Activated CD8-positive, alpha-beta memory T cell treated with anti-CD3 and anti-CD28 coated beads for 1 hour (primary cell): ENCODE measurements at regions not wholly inside any gene's neighbourhood (a gene's known extent, or its start where the extent isn't known, plus 50 kb on each side); places are given as distances from the start of the nearest gene placed in this dataset.

Experiments used
- DNase-seq, 2 donors: peaks; one replicate each; pipeline ENCODE4 v3.0.0-alpha.2; 2020; ENCODE audit warnings: low read depth in 1 of 2; ENCODE audit errors: extremely low read depth in 1 of 2

DNA sequence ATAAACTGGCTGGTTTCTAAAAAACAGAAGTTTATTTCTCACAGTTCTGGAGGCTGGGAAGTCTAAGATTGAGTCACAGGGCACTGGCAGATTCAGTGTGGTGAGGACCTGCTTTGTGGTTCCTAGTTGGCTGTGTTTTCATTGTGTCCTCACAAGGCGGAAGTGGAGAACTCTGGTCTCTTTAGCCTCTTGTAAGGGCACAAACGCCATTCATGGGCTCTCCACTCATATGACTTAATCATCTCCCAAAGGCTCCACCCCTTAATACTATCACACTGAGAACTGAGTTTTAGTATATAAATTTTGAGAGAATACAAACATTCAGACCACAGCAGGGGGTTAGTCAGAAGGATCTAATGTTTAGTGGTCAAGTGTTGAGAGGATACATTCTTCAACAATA, 208.2 kb downstream of the SEC61B start:
- no peak for DNase-seq

DNA sequence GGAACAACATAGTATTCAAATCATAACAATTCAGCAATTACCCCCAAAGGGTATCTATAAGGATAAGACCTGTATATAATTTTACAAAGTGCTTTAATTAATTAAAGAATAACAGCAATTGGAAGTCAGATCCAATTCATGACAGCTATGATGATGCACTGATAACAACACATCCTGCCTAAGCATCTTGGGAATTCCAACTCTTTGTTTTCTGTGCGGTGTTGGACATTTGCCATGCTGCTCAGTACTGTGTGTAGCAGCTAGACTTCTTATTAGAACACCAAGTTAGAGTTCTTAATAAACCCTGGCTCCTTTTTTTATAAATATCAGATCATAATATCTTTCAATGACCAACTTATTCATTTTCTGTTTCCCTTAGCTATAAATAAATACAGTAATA, 209.0 kb downstream of the SEC61B start:
- no peak for DNase-seq

DNA sequence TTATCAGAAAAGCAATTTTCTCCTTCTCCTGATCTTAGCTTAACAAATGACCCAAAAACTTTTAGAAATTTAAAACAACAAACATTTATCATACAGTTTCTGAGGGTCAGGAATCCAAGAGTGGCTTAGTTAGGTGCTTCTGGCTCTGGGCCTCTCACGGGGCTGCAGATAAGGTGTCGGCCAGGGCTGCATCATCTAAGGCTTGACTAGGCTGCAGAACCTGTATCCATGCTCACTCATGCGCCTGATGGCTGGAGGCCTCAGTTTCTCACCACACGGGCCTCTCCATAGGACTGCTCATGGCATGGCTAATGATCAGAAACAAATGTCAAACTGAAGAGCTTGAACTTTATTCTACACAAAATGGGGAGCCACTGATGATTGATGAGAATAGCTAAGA, 210.0 kb downstream of the SEC61B start:
- DNase-seq = no peak

DNA sequence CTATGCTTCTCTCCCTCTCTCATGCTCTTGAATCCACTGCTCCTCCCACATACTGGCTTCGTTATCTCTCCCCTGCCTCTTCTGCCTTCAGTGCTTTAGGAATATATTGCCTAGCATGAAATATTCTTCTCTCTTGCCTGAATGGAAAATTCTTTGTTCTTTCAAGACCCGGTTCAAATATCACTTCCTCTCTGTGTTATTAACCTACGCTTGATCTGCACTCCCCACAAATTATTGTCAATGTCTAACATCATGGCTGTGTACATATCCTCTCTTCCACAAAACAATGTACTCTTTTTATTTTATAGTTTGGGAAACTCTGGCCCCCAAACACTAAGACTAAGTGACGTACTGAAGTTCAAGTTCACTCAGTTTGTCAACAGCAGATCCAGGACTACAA, 211.0 kb downstream of the SEC61B start:
- no peak for DNase-seq

DNA sequence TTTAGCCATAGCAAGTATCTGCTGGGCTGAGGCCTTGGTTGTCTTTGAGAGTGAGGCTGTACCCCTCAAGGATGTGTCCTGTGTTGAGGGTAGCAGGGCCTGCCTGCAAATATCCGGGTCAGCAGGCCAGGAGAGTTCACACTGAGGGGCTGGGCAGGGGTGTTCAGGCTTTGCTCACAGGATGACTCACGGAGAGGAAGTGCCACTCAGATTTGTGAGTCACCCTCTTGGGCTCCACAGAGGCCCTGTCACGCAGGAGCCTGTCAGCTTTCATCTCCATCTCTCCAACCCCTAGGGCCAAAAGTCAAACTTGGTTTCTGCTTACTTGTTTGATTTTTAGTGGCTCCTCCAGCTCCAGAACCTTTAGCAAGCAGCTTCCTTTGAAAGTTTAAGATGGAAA, 211.5 kb downstream of the SEC61B start:
- peak in 1 of 2 donors; percentile 22 for DNase-seq

DNA sequence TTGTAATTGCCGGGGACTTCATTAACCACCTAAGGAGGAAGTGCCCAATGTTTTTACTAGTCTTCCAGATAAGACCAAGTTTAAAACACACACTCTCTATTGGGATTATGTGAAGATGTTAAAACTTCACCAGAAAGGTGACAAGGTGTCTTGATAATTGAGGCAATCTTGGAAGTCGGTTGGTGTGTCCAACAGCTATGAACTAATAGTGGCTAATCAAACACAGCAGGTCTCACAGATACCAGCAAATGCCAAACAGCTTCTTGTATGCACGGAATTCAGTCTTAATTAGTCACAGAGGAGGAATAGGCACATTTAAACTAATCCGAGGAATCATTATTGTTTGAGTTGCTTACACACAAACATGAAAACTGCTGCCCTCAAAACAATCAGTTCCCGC, 214.5 kb downstream of the SEC61B start:
- DNase-seq = no peak

DNA sequence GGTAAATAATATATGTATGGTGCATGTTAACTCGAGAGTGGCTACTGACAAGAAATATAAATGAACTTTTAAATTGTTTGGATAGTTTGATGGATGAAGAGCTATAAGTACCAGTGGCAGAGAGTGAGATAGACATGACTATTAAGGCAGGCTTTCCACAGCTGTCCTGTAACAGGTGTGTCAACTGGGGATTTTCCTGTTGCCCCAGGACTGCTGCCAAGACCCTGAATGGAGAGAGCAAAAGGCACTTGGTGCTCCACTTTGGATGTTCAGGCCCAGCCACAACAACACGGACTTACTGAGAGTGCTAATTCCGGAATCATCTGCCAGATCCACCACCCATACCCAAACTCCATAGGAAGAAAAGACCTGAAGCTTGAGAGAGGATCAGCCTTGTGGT, 215.1 kb downstream of the SEC61B start:
- DNase-seq = no peak

DNA sequence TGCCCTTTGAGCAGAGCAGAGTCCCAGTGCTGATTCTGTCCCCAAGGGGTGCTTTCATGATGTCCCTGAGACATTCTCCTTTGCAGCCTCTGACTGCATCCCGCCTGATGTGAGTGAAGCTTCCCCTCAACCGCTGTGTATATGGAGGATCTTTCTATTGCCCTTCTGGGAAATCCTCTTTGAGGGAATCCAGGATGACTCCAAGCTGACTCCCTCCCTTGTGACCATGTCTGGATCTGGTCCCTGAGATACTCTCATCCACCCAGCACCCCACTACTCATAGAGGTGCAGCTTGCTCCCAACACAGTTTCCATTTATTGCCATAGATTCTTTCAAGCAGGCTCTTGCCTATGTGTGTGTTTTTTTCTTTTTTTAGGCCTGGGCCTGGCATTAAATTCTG, 216.5 kb downstream of the SEC61B start:
- no peak for DNase-seq

DNA sequence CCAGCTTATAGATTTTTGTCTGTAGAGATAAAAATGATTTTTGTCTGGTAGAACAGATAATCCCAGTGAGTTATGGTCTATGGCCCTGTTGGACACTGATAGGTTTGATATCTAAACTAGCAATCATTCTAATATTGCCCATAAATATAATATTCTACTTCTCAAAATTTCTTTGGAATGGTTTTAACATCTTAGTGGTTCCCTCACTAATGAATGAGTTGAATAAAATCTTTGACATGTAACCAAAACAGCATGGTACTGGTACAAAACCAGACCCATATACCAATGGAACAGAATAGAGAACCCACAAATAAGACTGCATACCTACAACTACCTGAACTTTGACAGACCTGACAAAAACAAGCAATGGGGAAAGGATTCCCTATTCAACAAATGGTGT, 219.7 kb downstream of the SEC61B start:
- no peak for DNase-seq

DNA sequence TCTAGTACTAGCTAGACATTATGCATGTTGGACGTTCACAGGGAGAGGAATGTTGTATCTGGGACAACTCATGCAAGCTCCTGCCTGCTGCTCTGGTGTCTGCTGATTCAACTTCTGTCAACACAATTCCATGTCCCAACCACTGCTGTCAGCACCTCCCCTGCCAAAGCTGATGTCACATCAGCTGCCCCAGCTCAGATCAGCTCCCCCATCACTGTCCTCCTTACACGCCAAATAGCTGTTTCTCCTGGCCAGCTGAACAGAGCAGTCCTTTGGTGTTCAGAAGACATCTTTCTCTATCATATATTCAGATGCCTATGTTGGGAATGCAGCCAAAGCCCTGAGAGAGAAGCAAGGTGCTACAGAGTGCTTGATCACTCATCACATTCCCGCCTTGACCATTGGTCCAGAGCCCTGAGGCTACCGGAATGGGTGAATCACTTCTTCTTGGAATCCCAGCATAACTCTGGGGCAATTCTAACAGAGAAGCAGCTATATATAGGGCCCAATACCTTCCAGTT, 223.3 kb downstream of the SEC61B start:
- DNase-seq = no peak

DNA sequence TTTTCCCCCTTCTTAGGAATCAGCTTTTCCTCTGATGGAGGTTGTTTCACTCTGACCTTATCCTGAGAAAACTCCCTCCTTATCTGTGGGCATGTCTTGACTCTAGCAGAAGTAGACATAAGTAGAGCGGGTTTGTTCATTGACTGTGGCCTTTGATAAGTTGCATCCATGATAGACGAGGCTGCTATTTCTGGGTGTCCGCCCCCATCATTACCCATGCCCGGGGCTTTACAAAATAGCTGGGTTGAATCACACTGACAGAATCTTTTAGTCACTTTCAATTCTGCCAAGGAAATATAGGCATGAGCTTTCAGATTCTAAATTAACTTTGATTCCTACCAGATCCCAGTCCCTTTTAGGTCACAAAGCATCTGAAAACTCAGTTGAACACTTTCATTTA, 223.8 kb downstream of the SEC61B start:
- DNase-seq = no peak

DNA sequence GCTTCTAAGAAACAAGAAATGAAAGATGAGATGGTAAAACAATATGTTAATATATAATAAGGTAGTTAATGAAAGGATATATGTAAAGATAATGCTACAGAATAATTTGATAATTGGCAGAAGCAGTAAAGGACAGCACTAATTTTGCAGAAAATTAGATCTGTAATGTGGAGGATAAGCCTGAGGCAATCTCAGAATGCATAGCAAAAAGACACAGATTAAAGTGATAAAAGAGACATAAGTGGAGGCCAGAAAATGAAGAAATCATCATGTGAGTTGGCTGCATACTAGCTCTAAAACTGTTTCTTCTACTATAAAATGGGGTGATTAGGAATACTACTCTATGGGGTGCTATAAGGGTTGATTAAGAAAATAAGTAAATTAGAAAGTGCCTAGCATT, 225.9 kb downstream of the SEC61B start:
- no peak for DNase-seq

DNA sequence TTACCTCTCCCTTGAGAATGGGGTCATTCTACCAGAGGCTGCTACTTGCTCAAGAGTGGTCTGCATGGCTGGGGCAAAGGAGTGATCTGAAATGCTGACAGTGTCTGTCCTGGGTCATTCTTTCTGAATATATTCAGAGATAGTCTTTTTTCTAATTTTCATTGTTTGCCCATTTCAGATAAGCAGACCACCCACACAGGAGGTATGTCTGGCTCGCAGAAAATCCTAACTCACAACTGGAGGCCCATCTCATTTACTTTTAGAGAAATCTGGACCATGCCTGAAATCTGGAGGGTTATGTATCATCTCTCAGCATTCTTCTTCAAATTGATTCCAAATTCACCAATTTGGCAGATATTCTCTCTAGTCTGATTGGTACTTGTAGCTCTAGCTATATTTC, 227.6 kb downstream of the SEC61B start:
- no peak for DNase-seq

DNA sequence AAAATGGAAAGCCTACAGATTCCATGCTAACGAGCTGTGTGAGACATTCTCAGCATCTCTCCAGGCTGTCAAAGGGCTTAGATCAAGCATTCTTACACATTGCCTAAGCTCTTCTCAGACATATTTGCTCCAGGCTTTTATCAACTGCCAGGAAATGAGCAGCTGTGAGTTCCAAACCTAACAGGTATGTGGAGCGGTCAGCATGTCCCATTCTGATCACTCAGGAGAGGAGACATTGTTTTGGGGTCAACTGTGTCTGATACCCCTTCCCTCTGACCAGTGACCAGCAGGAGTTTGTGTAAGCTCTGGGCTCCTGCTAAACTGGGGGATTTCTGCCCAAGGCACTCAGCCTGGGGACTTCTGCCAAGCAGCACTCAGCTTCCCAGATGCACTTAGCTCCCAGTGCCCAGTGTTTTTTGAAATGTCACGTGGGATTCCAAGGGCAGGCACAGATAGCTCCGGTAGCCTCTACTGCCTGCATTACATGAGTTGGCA, 229.1 kb downstream of the SEC61B start:
- no peak for DNase-seq

DNA sequence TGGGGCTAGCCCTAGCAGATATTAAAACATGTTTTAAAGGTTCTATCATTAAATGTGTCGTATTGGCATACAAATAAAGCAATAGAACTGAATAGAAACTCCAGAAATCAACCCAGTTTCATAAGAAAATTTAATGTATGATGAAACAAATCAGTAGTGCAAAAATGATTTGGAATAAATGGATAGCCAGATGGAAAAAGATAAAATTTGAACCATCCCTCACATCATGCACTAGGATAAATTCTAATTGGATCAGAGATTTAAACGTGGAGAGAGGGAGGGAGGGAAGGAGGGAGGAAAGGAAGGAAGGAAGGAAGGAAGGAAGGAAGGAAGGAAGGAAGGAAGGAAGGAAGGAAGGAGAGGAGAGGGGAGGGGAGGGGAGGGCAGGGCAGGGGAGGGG, 235.3 kb downstream of the SEC61B start:
- DNase-seq = no peak

DNA sequence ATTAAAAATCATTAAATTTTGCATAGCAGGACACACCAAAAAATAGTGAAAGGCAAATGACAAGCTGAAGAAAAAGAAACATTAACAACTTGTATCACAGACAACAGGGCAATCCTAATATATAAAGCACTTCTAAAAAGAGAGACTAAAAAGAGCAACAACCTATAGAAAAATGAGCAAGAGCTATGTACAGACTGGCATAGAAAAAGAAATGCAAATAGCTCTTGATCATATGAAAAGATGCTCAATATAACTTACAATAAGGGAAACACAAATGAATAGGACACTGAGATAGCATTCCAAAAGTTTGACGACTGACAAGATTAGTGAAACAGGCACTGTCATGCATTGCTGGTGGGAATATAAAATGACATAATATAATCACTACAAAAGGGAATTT, 235.9 kb downstream of the SEC61B start:
- no peak for DNase-seq

DNA sequence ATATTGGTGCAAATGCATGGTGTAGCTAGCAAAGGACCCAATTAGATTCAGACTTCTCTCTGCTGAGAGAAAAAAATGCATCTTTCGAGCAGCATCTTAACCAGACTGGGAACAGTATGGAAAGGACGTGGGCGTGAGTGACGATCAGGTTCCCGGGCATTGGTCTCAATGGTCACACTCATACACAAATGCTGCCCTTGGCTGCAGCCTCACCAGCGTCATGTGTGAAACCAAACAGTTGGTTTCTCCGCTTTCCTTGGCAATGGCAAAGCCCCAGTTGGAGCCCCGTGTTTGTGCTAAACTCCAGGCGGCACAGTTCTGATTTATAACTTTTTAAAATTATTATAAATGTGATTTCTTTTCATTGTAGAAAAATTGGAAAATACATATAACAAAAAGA, 237.8 kb downstream of the SEC61B start:
- DNase-seq = no peak

DNA sequence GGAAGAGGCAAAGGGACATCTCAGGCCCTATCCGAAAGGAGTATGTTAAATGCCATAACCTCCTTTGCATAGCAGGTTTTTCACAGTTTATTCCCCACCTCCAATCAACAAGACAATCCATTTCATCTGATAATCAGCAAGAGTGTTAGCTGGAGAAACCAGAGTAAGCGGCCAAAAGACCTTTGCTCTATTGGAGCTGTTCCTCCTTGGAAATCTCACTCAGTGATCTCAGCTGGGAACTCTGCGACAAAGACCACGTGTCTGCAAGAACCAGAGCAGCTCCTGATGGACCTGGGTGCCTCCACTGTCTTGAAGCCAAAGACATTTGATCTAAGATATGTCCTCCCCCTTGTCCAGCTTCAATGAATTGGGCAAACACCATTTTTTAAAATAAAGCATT, 241.0 kb downstream of the SEC61B start:
- no peak for DNase-seq

DNA sequence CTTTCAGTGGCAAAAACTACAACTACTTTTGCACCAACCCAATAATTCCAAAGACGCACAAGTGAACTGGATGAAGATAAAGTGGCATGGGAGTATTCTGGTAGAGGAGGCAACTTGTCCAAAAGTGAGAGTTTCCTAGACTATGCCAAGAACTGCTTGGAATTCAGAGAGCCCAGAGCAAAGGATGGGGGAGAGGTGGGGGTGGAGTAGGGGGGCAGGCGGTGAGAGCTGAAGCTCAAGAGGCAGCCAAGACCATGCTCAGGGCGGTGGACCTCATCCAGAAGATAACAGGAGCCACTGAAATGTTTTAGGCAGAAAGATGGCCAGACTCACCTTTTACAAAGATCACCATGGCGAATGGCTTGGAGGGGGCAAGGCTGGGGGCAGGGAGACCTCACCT, 242.5 kb downstream of the SEC61B start:
- DNase-seq = no peak

DNA sequence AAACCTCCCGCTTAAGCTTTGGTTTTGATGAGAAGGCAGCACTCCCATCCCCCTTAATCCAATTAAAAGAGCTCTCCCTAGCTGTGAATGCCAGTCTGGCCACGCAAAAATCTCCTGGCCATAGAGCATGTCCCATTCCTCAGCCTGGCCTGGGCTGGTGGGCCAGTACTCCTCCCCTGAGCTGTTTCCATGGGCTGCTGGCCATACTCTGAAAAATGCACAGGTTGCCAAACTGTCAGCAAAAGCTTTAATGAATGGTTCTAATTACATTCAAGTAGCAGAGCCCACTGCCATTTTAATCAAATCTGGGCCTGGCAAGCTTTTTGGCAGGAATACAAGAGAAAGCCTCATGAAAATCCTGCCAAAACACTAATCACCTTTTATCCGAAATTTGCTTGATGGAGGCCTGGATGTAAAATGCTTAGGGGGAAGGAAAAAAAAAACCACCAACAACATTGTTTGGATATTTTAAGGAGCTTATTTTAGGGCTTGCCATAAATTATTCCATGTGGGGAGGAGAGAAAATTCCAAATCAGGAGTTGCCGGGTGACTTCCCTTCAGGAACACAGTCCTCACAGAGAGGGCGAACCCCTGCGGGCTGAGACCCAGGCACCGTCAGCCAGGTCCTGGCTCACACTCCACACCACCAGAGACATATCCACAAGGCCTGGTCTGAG, 243.3 kb downstream of the SEC61B start:
- no peak for DNase-seq

DNA sequence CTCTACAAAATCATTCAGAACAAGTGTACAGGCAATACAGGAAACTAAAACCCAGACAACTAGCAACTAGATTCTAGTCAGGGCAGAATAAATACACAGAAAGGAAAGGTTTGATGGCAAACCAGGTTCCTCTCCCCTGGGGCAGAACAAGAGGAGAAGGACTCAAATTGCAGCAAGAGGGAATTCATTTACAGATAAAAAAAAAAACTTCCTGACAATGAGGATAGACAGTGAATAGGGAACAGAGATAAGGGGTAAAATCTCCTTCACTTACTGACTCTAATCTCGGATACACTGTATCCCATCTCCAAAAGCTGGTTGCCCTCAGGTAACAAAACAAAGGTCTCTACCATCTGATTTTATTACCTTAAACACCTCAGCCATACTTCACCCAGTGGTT, 244.0 kb downstream of the SEC61B start:
- no peak for DNase-seq

DNA sequence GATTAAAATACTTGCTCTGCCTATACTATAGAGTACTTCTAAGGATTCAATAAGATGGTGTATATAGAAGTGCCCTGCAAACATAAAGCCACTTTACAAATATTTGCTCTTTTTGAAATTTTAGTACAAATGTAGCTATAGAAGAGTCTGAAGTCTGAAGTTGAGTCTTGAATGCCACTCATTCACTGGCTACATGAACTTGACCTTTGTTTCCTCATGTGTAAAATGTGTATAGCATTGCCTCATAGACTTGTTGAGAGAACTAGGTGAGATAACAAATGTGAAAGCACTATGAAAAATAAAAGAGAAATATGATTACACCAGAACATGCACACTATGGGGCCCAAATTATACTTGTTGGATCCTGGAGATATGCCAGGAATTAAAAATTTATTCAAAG, 244.7 kb downstream of the SEC61B start:
- no peak for DNase-seq

DNA sequence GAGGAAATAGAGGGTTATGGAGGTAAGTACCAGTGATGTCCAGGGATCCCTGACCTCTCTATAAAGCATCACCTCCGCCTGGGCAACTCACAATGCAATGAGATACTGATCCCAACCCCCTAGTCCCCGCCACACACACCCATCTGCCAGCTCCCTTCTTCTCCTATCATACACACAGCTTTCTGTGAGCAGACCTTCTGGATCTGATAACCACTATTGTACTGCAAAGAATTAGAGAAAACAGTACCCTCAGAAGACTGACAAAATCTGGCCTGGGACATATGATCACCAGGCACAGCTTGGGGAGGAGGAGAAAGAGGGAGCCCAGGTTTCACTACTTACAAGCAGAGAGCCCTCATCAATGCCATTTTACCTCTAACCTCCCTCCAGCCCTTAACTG, 249.0 kb downstream of the SEC61B start:
- no peak for DNase-seq
